Brain microvascular endothelial cell (primary cell): ENCODE measurements at regions not wholly inside any gene's neighbourhood (a gene's known extent, or its start where the extent isn't known, plus 50 kb on each side); places are given as distances from the start of the nearest gene placed in this dataset.

Source experiments
- DNase-seq: peaks from one replicate; pipeline ENCODE4 v3.0.0-alpha.2; 2020
- H3K27ac ChIP-seq: fragments of 250-450 bp; sonication (Bioruptor Pico); 2 replicates; pipeline ENCODE4 v1.5.1; 2020; ENCODE audit warnings: mild to moderate bottlenecking, moderate library complexity
- H3K27me3 ChIP-seq: fragments of 250-450 bp; sonication (Bioruptor Pico); replicated peaks from 2 replicates; pipeline ENCODE4 v1.5.1; 2020; ENCODE audit warnings: mild to moderate bottlenecking
- H3K36me3 ChIP-seq: fragments of 250-450 bp; sonication (Bioruptor Pico); replicated peaks from 2 replicates; pipeline ENCODE4 v1.5.1; 2020; ENCODE audit warnings: mild to moderate bottlenecking
- H3K4me3 ChIP-seq: 2 replicates; pipeline ENCODE4 v1.5.1; 2011; ENCODE audit warnings: low read depth, mild to moderate bottlenecking, control low read depth, low read length, moderate library complexity
- in situ Hi-C: cut with HindIII; loops from 2 replicates; pipeline ENCODE4 v1.10.0; 2017; ENCODE audit warnings: low sequenced_read_pairs, low pct_ligation_motif_present
- TF ChIP-seq, protein P1 (sequence below): IDR thresholded peaks from 2 replicates; pipeline ENCODE4 v1.5.1; 2011; ENCODE audit warnings: low read depth, mild to moderate bottlenecking, moderate library complexity, low read length, control low read depth, inconsistent platforms; ENCODE audit errors: missing control alignments

DNA sequence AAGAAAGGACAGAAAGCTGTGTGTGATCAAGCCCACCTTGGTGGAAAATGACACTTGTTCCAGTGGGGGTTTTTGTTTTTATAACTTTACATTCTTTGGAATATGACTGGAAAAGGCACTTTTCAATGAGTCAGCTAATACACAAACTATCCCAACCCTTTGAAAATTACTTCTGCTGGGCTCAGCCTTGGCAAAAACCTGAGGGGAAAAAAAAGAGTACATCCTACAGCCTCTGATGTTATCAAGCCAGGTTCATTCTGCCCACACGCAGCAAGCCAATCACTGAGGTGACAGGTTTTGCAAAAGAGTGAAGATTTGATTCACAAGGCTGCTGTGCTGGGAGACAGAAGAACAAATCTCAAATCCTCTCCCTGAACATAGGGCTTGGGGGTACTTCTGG lies 484.5 kb upstream of the ERCC4 start:
- DNase-seq: no peak
- H3K27me3 ChIP-seq: no peaks in the 10 kb centered on the region
- TF ChIP-seq, protein P1, sequence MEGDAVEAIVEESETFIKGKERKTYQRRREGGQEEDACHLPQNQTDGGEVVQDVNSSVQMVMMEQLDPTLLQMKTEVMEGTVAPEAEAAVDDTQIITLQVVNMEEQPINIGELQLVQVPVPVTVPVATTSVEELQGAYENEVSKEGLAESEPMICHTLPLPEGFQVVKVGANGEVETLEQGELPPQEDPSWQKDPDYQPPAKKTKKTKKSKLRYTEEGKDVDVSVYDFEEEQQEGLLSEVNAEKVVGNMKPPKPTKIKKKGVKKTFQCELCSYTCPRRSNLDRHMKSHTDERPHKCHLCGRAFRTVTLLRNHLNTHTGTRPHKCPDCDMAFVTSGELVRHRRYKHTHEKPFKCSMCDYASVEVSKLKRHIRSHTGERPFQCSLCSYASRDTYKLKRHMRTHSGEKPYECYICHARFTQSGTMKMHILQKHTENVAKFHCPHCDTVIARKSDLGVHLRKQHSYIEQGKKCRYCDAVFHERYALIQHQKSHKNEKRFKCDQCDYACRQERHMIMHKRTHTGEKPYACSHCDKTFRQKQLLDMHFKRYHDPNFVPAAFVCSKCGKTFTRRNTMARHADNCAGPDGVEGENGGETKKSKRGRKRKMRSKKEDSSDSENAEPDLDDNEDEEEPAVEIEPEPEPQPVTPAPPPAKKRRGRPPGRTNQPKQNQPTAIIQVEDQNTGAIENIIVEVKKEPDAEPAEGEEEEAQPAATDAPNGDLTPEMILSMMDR: no peak
- no peak overlapping the region for H3K27ac ChIP-seq
- in situ Hi-C loops: no loop called here
- H3K4me3 ChIP-seq: no peak overlapping the region
- H3K36me3 ChIP-seq: no peaks in the 10 kb centered on the region

DNA sequence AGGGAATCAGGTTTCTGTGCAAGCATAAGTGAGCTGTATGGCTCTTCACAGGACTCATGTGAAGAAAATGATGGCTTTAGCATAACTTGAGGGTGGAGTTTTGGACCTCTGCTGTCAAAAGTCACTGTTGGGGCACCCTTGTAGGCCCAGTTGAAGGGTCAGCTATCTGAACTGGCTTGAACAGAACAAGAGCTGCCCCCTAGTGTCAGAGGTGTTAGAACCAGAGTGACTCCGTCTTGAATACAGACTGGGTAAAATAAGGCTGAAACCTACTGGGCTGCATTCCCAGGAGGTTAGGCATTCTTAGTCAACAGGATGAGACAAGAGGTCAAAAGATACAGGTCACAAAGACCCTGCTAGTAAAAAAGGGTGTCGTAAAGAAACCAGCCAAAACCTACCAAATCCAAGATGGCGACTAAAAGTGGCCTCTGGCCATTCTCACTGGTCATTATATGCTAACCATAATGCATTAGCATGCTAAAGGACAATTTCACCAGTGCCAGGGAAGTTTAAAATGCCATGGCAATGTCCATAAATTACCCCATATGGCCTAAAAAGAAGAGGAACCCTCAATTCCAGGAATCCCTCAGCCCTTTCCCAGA lies 484.0 kb upstream of the ERCC4 start:
- no peaks in the 10 kb centered on the region for H3K27me3 ChIP-seq
- H3K36me3 ChIP-seq: no peaks in the 10 kb centered on the region
- no peak for DNase-seq
- no peak overlapping the region for H3K4me3 ChIP-seq
- H3K27ac ChIP-seq: no peak overlapping the region
- TF ChIP-seq, protein P1: no peak
- in situ Hi-C loops: no loop called here

DNA sequence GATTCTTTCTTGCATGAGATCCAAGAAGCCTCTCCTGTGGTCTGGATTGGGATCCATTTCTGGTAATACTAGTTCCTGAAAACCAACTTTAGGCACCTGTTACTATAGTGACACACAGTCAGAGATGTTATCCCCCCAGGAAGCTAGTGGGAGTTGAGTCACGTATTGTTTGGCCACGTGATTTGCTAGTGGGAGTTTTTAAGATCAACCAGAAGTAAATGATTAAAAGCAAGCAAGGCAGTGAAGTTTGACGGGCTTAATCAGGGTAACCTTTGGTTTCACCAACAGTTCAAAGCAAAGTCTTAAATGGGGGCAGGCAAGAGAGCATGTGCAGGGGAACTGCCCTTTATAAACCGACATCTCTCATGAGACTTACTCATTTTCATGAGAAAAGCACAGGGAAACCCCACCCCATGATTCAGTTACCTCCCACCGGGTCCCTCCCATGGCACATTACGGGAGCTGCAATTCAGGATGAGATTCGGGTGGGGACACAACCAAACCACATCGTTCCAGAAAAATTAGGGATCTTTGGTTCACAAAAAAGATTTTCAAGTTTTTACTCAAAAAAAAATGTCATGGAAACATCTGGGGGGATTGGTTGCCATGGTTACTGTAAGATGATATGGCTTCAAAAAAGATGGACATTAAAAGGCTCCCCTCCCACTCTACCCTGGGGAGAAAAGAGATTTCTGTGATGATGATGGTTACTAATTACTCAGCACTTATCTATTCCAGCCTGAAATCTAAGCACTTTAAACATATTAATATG lies 483.1 kb upstream of the ERCC4 start:
- in situ Hi-C loops: no loop called here
- H3K27ac ChIP-seq: no peak overlapping the region
- TF ChIP-seq, protein P1: no peak

DNA sequence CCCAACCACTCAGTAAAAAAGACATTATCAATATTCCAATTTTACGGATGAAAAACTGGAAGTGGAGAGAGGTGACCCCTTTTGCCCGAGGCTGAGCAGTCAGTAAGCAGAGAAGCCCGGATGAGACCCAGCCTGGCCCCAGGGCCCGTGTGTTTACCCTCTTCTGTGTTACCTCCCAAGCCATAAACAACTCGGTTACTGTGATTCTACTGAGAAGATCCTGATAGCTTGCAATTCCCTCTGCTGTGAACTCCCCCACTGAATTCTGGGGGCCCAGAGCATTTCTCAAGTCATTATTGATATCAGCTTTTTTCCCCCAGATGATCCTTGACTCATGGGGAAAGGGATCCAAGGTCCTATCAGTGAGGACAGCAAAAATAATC lies 482.6 kb upstream of the ERCC4 start:
- no peak overlapping the region for H3K4me3 ChIP-seq
- DNase-seq: no peak
- in situ Hi-C loops: no loop called here
- H3K36me3 ChIP-seq: no peaks in the 10 kb centered on the region
- H3K27me3 ChIP-seq: no peaks in the 10 kb centered on the region
- TF ChIP-seq, protein P1: no peak
- H3K27ac ChIP-seq: no peak overlapping the region

More for the DNA sequence above, 483.1 kb upstream of the ERCC4 start:
- Histone ChIP-seq H3K36me3 (no peaks in the 10 kb centered on the region), H3K27me3 (no peaks in the 10 kb centered on the region), H3K4me3 (no peak overlapping the region)
- DNase-seq: no peak

DNA sequence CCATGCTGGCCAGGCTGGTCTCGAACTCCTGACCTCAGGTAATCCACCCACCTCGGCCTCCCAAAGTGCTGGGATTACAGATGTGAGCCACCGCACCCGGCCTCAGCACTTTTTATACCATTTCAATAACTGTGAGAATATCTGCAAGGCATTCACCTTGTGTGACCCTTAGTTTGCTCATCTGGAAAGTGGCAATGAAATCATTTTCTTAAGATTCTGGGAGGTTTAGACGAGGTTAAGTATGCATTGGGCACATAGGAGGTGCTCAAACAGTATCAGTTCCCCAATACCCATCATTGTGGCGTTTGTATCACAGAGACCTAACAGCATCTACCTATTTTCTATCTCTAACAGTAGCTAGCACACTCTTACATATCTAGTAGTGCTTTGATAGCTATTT lies 481.9 kb upstream of the ERCC4 start:
- no peak for DNase-seq

More for the DNA sequence above, 481.9 kb upstream of the ERCC4 start:
- Histone ChIP-seq H3K4me3 (no peak overlapping the region), H3K27ac (no peak overlapping the region), H3K36me3 (no peaks in the 10 kb centered on the region), H3K27me3 (no peaks in the 10 kb centered on the region)
- TF ChIP-seq, protein P1: no peak
- in situ Hi-C loops: no loop called here
